ENCODE measurements at regions not wholly inside any gene's neighbourhood (a gene's known extent, or its start where the extent isn't known, plus 50 kb on each side); places are given as distances from the start of the nearest gene placed in this dataset.

DNA sequence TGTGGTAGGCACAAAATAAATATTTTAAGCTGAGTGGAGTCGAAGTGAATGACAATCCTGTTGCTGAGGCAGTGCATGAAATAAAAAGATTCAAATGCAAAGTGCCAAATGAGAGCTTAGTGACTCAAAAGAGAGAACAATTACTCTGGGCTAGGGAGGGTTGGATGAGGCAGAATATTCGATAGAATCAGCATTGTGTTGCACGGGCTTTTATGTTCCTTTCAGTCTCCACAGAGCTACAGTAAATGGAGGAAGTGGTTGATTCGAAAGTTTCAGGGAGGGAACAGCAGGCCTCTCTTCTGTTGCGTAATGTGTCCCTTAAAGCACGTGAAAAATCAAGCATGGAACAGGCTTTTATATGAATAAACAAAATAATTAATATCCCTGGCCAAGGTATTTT, 599.3 kb upstream of the CELF2 start:
- Histone ChIP-seq H2BK5ac (ENCODE audit: low read length) (no peak overlapping the region), H2AK5ac (ENCODE audit: low read length) (no peak overlapping the region), H3K4me1 (ENCODE audit: control insufficient read depth, low read depth, low read length) (no peaks in the 10 kb centered on the region), H3K79me1 (ENCODE audit: low read length) (no peaks in the 10 kb centered on the region), H3K56ac (ENCODE audit: low read length) (no peak overlapping the region), H3K4me3 (ENCODE audit: low read length) (no peak overlapping the region), H2BK120ac (ENCODE audit: low read depth, low read length) (no peak overlapping the region), H4K8ac (ENCODE audit: low read depth, low read length) (no peak overlapping the region), H3K79me2 (ENCODE audit: control insufficient read depth, insufficient read depth, low read length) (no peaks in the 10 kb centered on the region), H3K27me3 (ENCODE audit: insufficient read depth, low read length, poor library complexity) (no peaks in the 10 kb centered on the region), H3K27ac (ENCODE audit: low read depth, low read length) (no peak overlapping the region), H3K18ac (ENCODE audit: low read length) (no peak overlapping the region), H3K9ac (ENCODE audit: low read length) (no peak overlapping the region), H4K5ac (ENCODE audit: low read length) (no peak overlapping the region), H2BK15ac (replicated peaks; ENCODE audit: low read depth) (no peak overlapping the region), H3K36me3 (ENCODE audit: control insufficient read depth, insufficient read depth, low read length) (no peaks in the 10 kb centered on the region), H3K4ac (ENCODE audit: low read depth, low read length) (no peak overlapping the region), H3K23ac (ENCODE audit: low read length) (no peak overlapping the region), H3K4me2 (ENCODE audit: low read length) (no peak overlapping the region)
- WGBS (ENCODE audit: extremely low coverage, insufficient coverage, low lambda C conversion rate), result no CpG with 5 or more reads among the region's 6 CpGs
- no peak for DNase-seq

DNA sequence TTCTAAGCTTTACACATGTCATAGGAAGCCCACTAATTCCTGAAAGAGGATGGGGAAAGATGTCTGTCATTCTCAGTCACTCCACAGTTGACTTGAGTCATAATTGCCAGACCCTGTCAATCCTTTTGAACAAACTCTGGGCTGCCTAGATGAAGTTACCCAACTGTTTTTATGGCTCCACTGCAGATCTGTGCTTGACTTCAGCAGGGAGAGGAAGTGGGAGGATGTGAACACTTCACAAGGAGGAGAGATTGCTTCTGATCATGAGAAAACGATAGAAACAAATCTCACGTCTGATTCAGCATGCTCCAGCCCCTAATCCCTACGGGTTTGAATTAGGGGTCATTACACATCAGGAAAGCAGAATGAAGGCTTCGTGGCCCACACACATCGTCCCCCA, 596.6 kb upstream of the CELF2 start:
- Histone ChIP-seq H2BK5ac (ENCODE audit: low read length) (no peak overlapping the region), H3K4me3 (ENCODE audit: low read length) (no peak overlapping the region), H3K4me1 (ENCODE audit: control insufficient read depth, low read depth, low read length) (no peaks in the 10 kb centered on the region), H3K18ac (ENCODE audit: low read length) (no peak overlapping the region), H4K8ac (ENCODE audit: low read depth, low read length) (no peak overlapping the region), H3K36me3 (ENCODE audit: control insufficient read depth, insufficient read depth, low read length) (no peaks in the 10 kb centered on the region), H3K27me3 (ENCODE audit: insufficient read depth, low read length, poor library complexity) (no peaks in the 10 kb centered on the region), H2BK15ac (replicated peaks; ENCODE audit: low read depth) (no peak overlapping the region), H3K4me2 (ENCODE audit: low read length) (no peak overlapping the region), H3K4ac (ENCODE audit: low read depth, low read length) (no peak overlapping the region), H2AK5ac (ENCODE audit: low read length) (no peak overlapping the region), H3K79me2 (ENCODE audit: control insufficient read depth, insufficient read depth, low read length) (no peaks in the 10 kb centered on the region), H3K27ac (ENCODE audit: low read depth, low read length) (no peak overlapping the region), H3K56ac (ENCODE audit: low read length) (no peak overlapping the region), H2BK120ac (ENCODE audit: low read depth, low read length) (no peak overlapping the region), H3K23ac (ENCODE audit: low read length) (no peak overlapping the region), H3K79me1 (ENCODE audit: low read length) (no peaks in the 10 kb centered on the region), H4K5ac (ENCODE audit: low read length) (no peak overlapping the region), H3K9ac (ENCODE audit: low read length) (no peak overlapping the region)
- no peak for DNase-seq
- WGBS (ENCODE audit: extremely low coverage, insufficient coverage, low lambda C conversion rate), result no CpG with 5 or more reads among the region's 5 CpGs

DNA sequence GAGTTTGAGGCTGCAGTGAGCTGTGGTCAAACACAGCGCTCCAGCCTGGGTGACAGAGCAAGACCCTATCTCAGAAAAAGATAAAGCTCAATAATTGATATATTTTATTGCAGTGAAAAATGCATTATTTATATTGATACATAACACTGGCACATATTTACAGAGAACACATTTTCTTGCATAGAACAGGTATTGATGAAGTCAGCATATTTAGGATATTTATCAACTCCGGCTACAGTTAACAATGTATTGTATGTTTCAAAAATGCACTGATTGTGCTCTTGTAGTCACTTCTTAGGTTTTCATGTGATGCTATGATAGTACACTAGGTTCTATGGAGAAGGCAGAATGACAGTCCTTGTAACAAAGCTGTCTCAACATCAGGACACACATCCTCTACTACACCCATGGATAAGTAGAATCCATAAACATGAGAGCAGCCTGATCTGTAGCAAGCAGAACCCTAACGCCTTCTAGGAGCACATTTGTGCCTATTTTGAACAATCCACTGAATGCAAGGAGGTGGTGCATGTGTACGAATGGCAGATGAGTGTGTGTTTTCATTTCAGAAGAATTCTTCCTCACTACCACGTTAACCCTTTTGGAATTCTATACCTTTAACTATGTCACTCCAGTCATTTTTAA, 586.1 kb upstream of the CELF2 start:
- no peaks in the 10 kb centered on the region for H3K79me2 ChIP-seq (ENCODE audit: control insufficient read depth, insufficient read depth, low read length)
- no peak overlapping the region for H2AK5ac ChIP-seq (ENCODE audit: low read length)
- no peak overlapping the region for H2BK5ac ChIP-seq (ENCODE audit: low read length)
- H3K4me2 ChIP-seq (ENCODE audit: low read length), result no peak overlapping the region
- no peak overlapping the region for H4K8ac ChIP-seq (ENCODE audit: low read depth, low read length)
- H3K4ac ChIP-seq (ENCODE audit: low read depth, low read length), result no peak overlapping the region
- H2BK15ac ChIP-seq (replicated peaks; ENCODE audit: low read depth), result no peak overlapping the region
- no CpG with 5 or more reads among the region's 5 CpGs for WGBS (ENCODE audit: extremely low coverage, insufficient coverage, low lambda C conversion rate)
- no peak overlapping the region for H3K18ac ChIP-seq (ENCODE audit: low read length)
- H3K79me1 ChIP-seq (ENCODE audit: low read length), result no peaks in the 10 kb centered on the region
- no peak overlapping the region for H3K4me3 ChIP-seq (ENCODE audit: low read length)
- no peaks in the 10 kb centered on the region for H3K4me1 ChIP-seq (ENCODE audit: control insufficient read depth, low read depth, low read length)
- no peak overlapping the region for H3K56ac ChIP-seq (ENCODE audit: low read length)
- no peaks in the 10 kb centered on the region for H3K36me3 ChIP-seq (ENCODE audit: control insufficient read depth, insufficient read depth, low read length)
- no peak overlapping the region for H4K5ac ChIP-seq (ENCODE audit: low read length)
- DNase-seq, result no peak
- no peak overlapping the region for H2BK120ac ChIP-seq (ENCODE audit: low read depth, low read length)
- no peak overlapping the region for H3K9ac ChIP-seq (ENCODE audit: low read length)
- no peak overlapping the region for H3K23ac ChIP-seq (ENCODE audit: low read length)
- no peak overlapping the region for H3K27ac ChIP-seq (ENCODE audit: low read depth, low read length)
- H3K27me3 ChIP-seq (ENCODE audit: insufficient read depth, low read length, poor library complexity), result no peaks in the 10 kb centered on the region

DNA sequence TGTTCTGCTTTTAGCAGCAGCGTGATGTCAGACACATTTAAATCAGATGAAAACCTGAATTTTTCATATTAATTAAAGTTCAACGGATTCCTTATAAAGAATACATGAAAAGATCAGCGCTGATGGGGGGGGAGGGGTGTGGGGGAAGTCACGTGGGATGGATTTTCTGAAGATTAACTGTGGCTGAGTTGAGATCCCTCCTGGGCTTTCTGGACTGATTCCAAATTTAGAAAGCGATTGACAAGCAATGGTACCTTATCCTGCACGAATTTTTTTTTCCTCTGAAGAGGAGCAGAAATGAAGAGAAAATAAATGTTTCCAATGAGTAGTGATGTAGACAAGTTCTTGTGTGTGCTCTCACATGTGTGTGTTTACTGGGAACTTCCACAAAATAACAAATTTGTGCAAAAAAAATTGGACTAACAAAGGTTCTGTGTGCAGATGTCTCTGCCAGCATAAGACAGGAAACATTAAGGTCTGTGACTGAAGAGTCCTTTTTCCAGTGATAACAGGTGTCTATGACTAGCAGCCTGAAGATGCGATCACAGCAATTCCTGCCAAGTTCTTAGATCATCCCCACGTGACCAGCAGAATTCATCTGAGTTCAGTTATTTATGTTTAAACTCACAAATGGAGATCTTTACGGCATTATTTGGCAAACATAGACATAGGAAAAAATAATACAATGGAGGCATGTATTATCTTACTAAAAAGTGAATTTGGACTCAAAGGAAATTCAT, 585.2 kb upstream of the CELF2 start:
- Histone ChIP-seq H3K4me3 (ENCODE audit: low read length) (no peak overlapping the region), H3K23ac (ENCODE audit: low read length) (no peak overlapping the region), H2AK5ac (ENCODE audit: low read length) (no peak overlapping the region), H3K79me1 (ENCODE audit: low read length) (no peaks in the 10 kb centered on the region), H3K4ac (ENCODE audit: low read depth, low read length) (no peak overlapping the region), H4K5ac (ENCODE audit: low read length) (no peak overlapping the region), H2BK15ac (replicated peaks; ENCODE audit: low read depth) (no peak overlapping the region), H3K56ac (ENCODE audit: low read length) (no peak overlapping the region), H2BK120ac (ENCODE audit: low read depth, low read length) (no peak overlapping the region), H4K8ac (ENCODE audit: low read depth, low read length) (no peak overlapping the region), H3K36me3 (ENCODE audit: control insufficient read depth, insufficient read depth, low read length) (no peaks in the 10 kb centered on the region), H3K27ac (ENCODE audit: low read depth, low read length) (no peak overlapping the region), H3K79me2 (ENCODE audit: control insufficient read depth, insufficient read depth, low read length) (no peaks in the 10 kb centered on the region), H3K4me2 (ENCODE audit: low read length) (no peak overlapping the region), H3K4me1 (ENCODE audit: control insufficient read depth, low read depth, low read length) (no peaks in the 10 kb centered on the region), H3K9ac (ENCODE audit: low read length) (no peak overlapping the region), H3K27me3 (ENCODE audit: insufficient read depth, low read length, poor library complexity) (no peaks in the 10 kb centered on the region), H3K18ac (ENCODE audit: low read length) (no peak overlapping the region), H2BK5ac (ENCODE audit: low read length) (no peak overlapping the region)
- no CpG with 5 or more reads among the region's 9 CpGs for WGBS (ENCODE audit: extremely low coverage, insufficient coverage, low lambda C conversion rate)
- no peak for DNase-seq

DNA sequence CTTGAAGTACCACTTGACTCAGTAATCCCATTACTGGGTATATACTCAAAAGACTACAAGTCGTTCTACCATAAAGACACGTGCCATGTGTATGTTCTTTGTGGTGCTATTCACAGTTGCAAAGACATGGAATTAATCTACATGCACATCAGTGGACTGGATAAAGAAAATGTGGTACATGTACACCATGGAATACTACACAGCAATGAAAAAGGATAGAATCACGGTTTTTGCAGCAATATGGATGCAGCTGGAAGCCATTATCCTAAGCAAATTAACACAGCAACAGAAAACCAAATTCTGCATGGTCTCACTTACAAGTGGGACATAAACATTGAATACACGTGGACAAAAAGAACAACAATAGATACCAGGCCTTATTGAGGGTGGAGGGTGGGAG, 583.4 kb upstream of the CELF2 start:
- no peak overlapping the region for H3K18ac ChIP-seq (ENCODE audit: low read length)
- DNase-seq, result no peak
- H3K56ac ChIP-seq (ENCODE audit: low read length), result no peak overlapping the region
- H3K4ac ChIP-seq (ENCODE audit: low read depth, low read length), result no peak overlapping the region
- H3K4me2 ChIP-seq (ENCODE audit: low read length), result no peak overlapping the region
- H4K8ac ChIP-seq (ENCODE audit: low read depth, low read length), result no peak overlapping the region
- no peaks in the 10 kb centered on the region for H3K79me2 ChIP-seq (ENCODE audit: control insufficient read depth, insufficient read depth, low read length)
- H3K9ac ChIP-seq (ENCODE audit: low read length), result no peak overlapping the region
- no peak overlapping the region for H3K27ac ChIP-seq (ENCODE audit: low read depth, low read length)
- no peak overlapping the region for H3K23ac ChIP-seq (ENCODE audit: low read length)
- no peak overlapping the region for H2BK120ac ChIP-seq (ENCODE audit: low read depth, low read length)
- H3K36me3 ChIP-seq (ENCODE audit: control insufficient read depth, insufficient read depth, low read length), result no peaks in the 10 kb centered on the region
- H3K79me1 ChIP-seq (ENCODE audit: low read length), result no peaks in the 10 kb centered on the region
- H2AK5ac ChIP-seq (ENCODE audit: low read length), result no peak overlapping the region
- H2BK5ac ChIP-seq (ENCODE audit: low read length), result no peak overlapping the region
- no peak overlapping the region for H2BK15ac ChIP-seq (replicated peaks; ENCODE audit: low read depth)
- no peak overlapping the region for H3K4me3 ChIP-seq (ENCODE audit: low read length)
- H3K27me3 ChIP-seq (ENCODE audit: insufficient read depth, low read length, poor library complexity), result no peaks in the 10 kb centered on the region
- H4K5ac ChIP-seq (ENCODE audit: low read length), result no peak overlapping the region
- no CpG with 5 or more reads among the region's 4 CpGs for WGBS (ENCODE audit: extremely low coverage, insufficient coverage, low lambda C conversion rate)
- H3K4me1 ChIP-seq (ENCODE audit: control insufficient read depth, low read depth, low read length), result no peaks in the 10 kb centered on the region

DNA sequence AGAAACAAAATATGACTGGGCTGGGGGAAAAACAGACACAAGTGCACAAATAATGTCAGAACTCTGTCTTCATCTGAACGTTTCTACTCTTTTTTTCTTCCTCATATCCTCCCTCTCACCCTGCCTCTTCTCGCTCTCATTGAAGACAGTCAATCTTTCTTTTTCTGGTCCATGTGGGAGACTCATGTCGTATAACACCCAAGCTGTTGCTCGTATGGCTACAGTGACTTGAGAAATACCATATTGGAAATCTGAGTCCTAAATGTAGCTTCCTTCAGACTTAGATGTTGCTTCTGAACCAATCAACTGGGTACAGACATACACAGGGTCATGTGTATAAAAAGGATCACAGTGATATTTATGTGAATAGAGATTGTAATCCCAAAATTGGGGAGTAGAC, 579.8 kb upstream of the CELF2 start:
- no peak overlapping the region for H3K4ac ChIP-seq (ENCODE audit: low read depth, low read length)
- WGBS (ENCODE audit: extremely low coverage, insufficient coverage, low lambda C conversion rate), result no CpG with 5 or more reads among the region's 4 CpGs
- H2AK5ac ChIP-seq (ENCODE audit: low read length), result no peak overlapping the region
- H3K36me3 ChIP-seq (ENCODE audit: control insufficient read depth, insufficient read depth, low read length), result no peaks in the 10 kb centered on the region
- no peaks in the 10 kb centered on the region for H3K79me1 ChIP-seq (ENCODE audit: low read length)
- H3K18ac ChIP-seq (ENCODE audit: low read length), result no peak overlapping the region
- H2BK120ac ChIP-seq (ENCODE audit: low read depth, low read length), result no peak overlapping the region
- no peaks in the 10 kb centered on the region for H3K4me1 ChIP-seq (ENCODE audit: control insufficient read depth, low read depth, low read length)
- no peak overlapping the region for H3K4me3 ChIP-seq (ENCODE audit: low read length)
- no peaks in the 10 kb centered on the region for H3K27me3 ChIP-seq (ENCODE audit: insufficient read depth, low read length, poor library complexity)
- H2BK15ac ChIP-seq (replicated peaks; ENCODE audit: low read depth), result no peak overlapping the region
- no peak overlapping the region for H4K8ac ChIP-seq (ENCODE audit: low read depth, low read length)
- H3K56ac ChIP-seq (ENCODE audit: low read length), result no peak overlapping the region
- no peak overlapping the region for H2BK5ac ChIP-seq (ENCODE audit: low read length)
- no peak for DNase-seq
- H3K79me2 ChIP-seq (ENCODE audit: control insufficient read depth, insufficient read depth, low read length), result no peaks in the 10 kb centered on the region
- H3K23ac ChIP-seq (ENCODE audit: low read length), result no peak overlapping the region
- H3K27ac ChIP-seq (ENCODE audit: low read depth, low read length), result no peak overlapping the region
- H3K4me2 ChIP-seq (ENCODE audit: low read length), result no peak overlapping the region
- no peak overlapping the region for H3K9ac ChIP-seq (ENCODE audit: low read length)
- no peak overlapping the region for H4K5ac ChIP-seq (ENCODE audit: low read length)

Data from mesendoderm (in vitro differentiated cells).